Panc1 (cell line): ENCODE measurements at regions not wholly inside any gene's neighbourhood (a gene's known extent, or its start where the extent isn't known, plus 50 kb on each side); places are given as distances from the start of the nearest gene placed in this dataset.

Source experiments
- ATAC-seq: fragments of 200-7000 bp; cut with Tn5 transposase; 2 replicates; pipeline ENCODE4 v1.9.1; 2020; ENCODE audit warnings: mild to moderate bottlenecking, moderate library complexity
- BruUV-seq: library from RNA; stranded (reverse); fragments of 400-500 nt; replicated peaks from 2 replicates; lab custom pipeline; 2021; lab: Mats Ljungman, UMichigan
- CTCF ChIA-PET: fragments of 300-600 bp; sonication (Branson Sonifier 250); formaldehyde crosslinking; loops from one replicate; lab custom pipeline; 2022; ENCODE audit warnings: antibody characterized with exemption; lab: Charles Lee
- POLR2A ChIA-PET: fragments of 300-600 bp; sonication (Branson Sonifier 250); formaldehyde crosslinking; loops from one replicate; lab custom pipeline; 2022; ENCODE audit warnings: antibody characterized with exemption; lab: Charles Lee
- DNase-seq: peaks from one replicate; pipeline ENCODE4 v3.0.0-alpha.2; 2010; ENCODE audit warnings: low read depth, low spot score
- H3K27ac ChIP-seq: 2 replicates; pipeline ENCODE4 v1.5.1; 2011; ENCODE audit warnings: mild to moderate bottlenecking, low read length, inconsistent platforms
- H3K27me3 ChIP-seq: fragments of 200-500 bp; sonication (Bioruptor generic); 2 replicates; pipeline ENCODE4 v1.6.0; 2014; ENCODE audit warnings: low read length, inconsistent platforms; ENCODE audit not compliant: control insufficient read depth, insufficient read depth
- H3K36me3 ChIP-seq: fragments of 200-500 bp; sonication (Bioruptor generic); 2 replicates; pipeline ENCODE4 v1.5.1; 2014; ENCODE audit warnings: inconsistent platforms, mild to moderate bottlenecking, low read length, moderate library complexity; ENCODE audit not compliant: control insufficient read depth, insufficient read depth
- H3K4me1 ChIP-seq: 2 replicates; pipeline ENCODE4 v1.5.1; 2011; ENCODE audit warnings: inconsistent platforms, mild to moderate bottlenecking, low read length, moderate library complexity; ENCODE audit not compliant: control insufficient read depth, insufficient read depth
- H3K4me3 ChIP-seq, 2 experiments: 2 replicates each; pipeline ENCODE4 v1.5.1; 2011 to 2012; ENCODE audit warnings: low read depth in 2 of 2, low read length in 2 of 2, mild to moderate bottlenecking in 2 of 2, inconsistent platforms in 1 of 2, moderate library complexity in 1 of 2
- H3K9me3 ChIP-seq: fragments of 200-500 bp; sonication (Bioruptor generic); 2 replicates; pipeline ENCODE4 v1.5.1; 2014; ENCODE audit warnings: low read depth, mild to moderate bottlenecking, inconsistent platforms, low read length, moderate library complexity; ENCODE audit not compliant: control insufficient read depth, insufficient read depth
- POLR2AphosphoS5 ChIP-seq: IDR thresholded peaks from 2 replicates; pipeline ENCODE4 v1.6.1; 2012; ENCODE audit warnings: mild to moderate bottlenecking, low read depth, low read length, moderate library complexity
- SIN3A ChIP-seq: IDR thresholded peaks from 2 replicates; pipeline ENCODE4 v1.6.1; 2012; ENCODE audit warnings: low read depth, mild to moderate bottlenecking, low read length, moderate library complexity, borderline replicate concordance; ENCODE audit not compliant: insufficient read depth
- TCF7L2 ChIP-seq: IDR thresholded peaks from 2 replicates; pipeline ENCODE4 v1.6.1; 2011; ENCODE audit warnings: mild to moderate bottlenecking, low read depth, low read length, inconsistent platforms
- in situ Hi-C: cut with HindIII; loops from 2 replicates; pipeline ENCODE4 v1.10.0; 2016; ENCODE audit warnings: low sequenced_read_pairs, low pct_unique_long_range_greater_than_20kb
- intact Hi-C: fragments of 100-400 bp; cut with micrococcal nuclease; formaldehyde crosslinking; loops from one replicate; pipeline ENCODE4 v1.10.0; 2022; ENCODE audit not compliant: unreplicated experiment
- TF ChIP-seq, protein P1 (sequence below), 2 experiments: IDR thresholded peaks; 2 replicates each; pipeline ENCODE4 v1.6.1; 2011 to 2012; ENCODE audit warnings: low read depth in 2 of 2, control low read depth in 1 of 2, low read length in 1 of 2, mild to moderate bottlenecking in 1 of 2, moderate library complexity in 1 of 2; ENCODE audit not compliant: insufficient read depth in 1 of 2
- TF ChIP-seq, protein P2 (sequence below): fragments of 450-650 bp; IDR thresholded peaks from 2 replicates; pipeline ENCODE4 v1.5.1; 2017; ENCODE audit warnings: mild to moderate bottlenecking

DNA sequence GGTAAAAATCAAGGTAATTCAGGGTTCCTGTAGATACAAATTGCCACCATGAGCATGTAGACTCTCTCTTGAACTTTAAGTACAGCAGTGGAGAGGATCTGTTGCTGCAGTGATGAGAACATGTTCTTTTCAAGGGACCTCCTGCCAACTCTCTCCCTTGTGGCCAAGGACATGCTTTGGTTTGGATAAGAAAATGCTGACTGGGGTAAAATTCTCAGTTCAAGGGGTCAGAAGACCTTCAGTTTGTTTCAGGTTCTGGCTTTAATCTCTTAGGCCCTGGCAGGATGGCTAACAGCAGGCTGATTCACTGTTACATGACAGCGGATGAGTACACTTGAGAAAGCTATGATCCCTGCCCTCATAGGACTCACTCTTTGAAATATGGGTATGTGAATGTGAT lies 299.2 kb upstream of the NMUR2 start:
- intact Hi-C loops (no loop called here), in situ Hi-C loops (no loop called here)
- CTCF ChIA-PET, result no interaction called here
- Histone ChIP-seq H3K36me3 (no peaks in the 10 kb centered on the region), H3K4me1 (no peaks in the 10 kb centered on the region), H3K4me3 (no peak overlapping the region), H3K9me3 (no peaks in the 10 kb centered on the region), H3K27me3 (no peaks in the 10 kb centered on the region), H3K27ac (no peak overlapping the region)
- BruUV-seq, result no TSS peak
- TF ChIP-seq POLR2AphosphoS5, result no peak
- TF ChIP-seq TCF7L2, result no peak
- TF ChIP-seq SIN3A, result no peak
- TF ChIP-seq, protein P1, sequence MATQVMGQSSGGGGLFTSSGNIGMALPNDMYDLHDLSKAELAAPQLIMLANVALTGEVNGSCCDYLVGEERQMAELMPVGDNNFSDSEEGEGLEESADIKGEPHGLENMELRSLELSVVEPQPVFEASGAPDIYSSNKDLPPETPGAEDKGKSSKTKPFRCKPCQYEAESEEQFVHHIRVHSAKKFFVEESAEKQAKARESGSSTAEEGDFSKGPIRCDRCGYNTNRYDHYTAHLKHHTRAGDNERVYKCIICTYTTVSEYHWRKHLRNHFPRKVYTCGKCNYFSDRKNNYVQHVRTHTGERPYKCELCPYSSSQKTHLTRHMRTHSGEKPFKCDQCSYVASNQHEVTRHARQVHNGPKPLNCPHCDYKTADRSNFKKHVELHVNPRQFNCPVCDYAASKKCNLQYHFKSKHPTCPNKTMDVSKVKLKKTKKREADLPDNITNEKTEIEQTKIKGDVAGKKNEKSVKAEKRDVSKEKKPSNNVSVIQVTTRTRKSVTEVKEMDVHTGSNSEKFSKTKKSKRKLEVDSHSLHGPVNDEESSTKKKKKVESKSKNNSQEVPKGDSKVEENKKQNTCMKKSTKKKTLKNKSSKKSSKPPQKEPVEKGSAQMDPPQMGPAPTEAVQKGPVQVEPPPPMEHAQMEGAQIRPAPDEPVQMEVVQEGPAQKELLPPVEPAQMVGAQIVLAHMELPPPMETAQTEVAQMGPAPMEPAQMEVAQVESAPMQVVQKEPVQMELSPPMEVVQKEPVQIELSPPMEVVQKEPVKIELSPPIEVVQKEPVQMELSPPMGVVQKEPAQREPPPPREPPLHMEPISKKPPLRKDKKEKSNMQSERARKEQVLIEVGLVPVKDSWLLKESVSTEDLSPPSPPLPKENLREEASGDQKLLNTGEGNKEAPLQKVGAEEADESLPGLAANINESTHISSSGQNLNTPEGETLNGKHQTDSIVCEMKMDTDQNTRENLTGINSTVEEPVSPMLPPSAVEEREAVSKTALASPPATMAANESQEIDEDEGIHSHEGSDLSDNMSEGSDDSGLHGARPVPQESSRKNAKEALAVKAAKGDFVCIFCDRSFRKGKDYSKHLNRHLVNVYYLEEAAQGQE (IDR thresholded peaks at IDR 0.05; ENCODE audit: insufficient read depth in 1 of 2, low read depth in 2 of 2, low read length in 1 of 2), result no peak
- TF ChIP-seq, protein P2, sequence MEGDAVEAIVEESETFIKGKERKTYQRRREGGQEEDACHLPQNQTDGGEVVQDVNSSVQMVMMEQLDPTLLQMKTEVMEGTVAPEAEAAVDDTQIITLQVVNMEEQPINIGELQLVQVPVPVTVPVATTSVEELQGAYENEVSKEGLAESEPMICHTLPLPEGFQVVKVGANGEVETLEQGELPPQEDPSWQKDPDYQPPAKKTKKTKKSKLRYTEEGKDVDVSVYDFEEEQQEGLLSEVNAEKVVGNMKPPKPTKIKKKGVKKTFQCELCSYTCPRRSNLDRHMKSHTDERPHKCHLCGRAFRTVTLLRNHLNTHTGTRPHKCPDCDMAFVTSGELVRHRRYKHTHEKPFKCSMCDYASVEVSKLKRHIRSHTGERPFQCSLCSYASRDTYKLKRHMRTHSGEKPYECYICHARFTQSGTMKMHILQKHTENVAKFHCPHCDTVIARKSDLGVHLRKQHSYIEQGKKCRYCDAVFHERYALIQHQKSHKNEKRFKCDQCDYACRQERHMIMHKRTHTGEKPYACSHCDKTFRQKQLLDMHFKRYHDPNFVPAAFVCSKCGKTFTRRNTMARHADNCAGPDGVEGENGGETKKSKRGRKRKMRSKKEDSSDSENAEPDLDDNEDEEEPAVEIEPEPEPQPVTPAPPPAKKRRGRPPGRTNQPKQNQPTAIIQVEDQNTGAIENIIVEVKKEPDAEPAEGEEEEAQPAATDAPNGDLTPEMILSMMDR, result no peak
- DNase-seq (no peak), ATAC-seq (no peak)
- POLR2A ChIA-PET, result no interaction called here

DNA sequence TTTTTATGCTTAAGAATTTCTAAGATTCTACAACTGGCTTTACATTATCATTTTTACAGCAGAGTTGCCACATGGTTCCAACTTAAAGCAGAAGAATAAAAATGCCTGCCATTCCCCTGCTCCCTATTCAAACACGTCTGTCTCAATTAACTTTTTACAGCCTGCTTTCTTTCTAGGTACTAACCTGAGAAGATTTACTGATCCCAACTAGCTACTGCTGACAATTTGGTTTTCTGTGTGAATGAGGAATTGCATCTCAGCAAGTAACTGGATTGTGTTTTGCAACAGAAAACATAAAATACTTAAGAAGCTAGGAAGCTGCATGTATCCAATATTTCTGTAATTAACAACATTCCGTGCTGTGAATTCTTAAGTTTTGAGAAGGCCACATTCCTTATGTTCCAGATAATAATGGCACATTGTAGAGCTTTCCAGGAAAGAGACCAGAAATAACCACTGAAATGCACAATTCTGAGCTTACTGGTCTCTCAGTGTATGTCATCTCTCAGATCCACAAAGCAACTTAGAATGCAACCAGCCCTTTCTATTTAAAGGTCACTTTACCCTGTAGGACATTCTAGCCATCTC lies 306.8 kb upstream of the NMUR2 start:
- no peaks in the 10 kb centered on the region for H3K9me3 ChIP-seq
- ATAC-seq, result no peak
- intact Hi-C loops (no loop called here), in situ Hi-C loops (no loop called here)
- TF ChIP-seq, protein P1 (IDR thresholded peaks at IDR 0.05; ENCODE audit: insufficient read depth in 1 of 2, low read depth in 2 of 2, low read length in 1 of 2), result no peak
- TF ChIP-seq SIN3A, result no peak
- no peak for TF ChIP-seq TCF7L2
- no peak for TF ChIP-seq POLR2AphosphoS5
- TF ChIP-seq, protein P2, result no peak
- no peaks in the 10 kb centered on the region for H3K27me3 ChIP-seq
- ChIA-PET CTCF (no interaction called here), POLR2A (no interaction called here)
- H3K4me1 ChIP-seq, result no peaks in the 10 kb centered on the region
- BruUV-seq, result no TSS peak
- no peaks in the 10 kb centered on the region for H3K36me3 ChIP-seq
- no peak overlapping the region for H3K4me3 ChIP-seq
- H3K27ac ChIP-seq, result no peak overlapping the region
- DNase-seq, result no peak
